PC-9 (cell line): ENCODE measurements at regions not wholly inside any gene's neighbourhood (a gene's known extent, or its start where the extent isn't known, plus 50 kb on each side); places are given as distances from the start of the nearest gene placed in this dataset.

ENCODE experiments used
- CTCF ChIP-seq: fragments of 200-600 bp; sonication (generic); conservative IDR thresholded peaks from 2 replicates; pipeline ENCODE4 v1.6.1; 2017; ENCODE audit warnings: mixed run types, antibody characterized with exemption, mild to moderate bottlenecking, moderate library complexity
- EZH2 ChIP-seq: fragments of 200-600 bp; sonication (generic); IDR thresholded peaks from 2 replicates; pipeline ENCODE4 v1.8.0; 2017; ENCODE audit warnings: antibody characterized with exemption, low read depth

GRCh38 chr7:33794959-33795358 is 110.4 kb upstream of the BMPER start:
- TF ChIP-seq CTCF (no peak), EZH2 (no peak)
